GM12872 (cell line): ENCODE measurements at regions not wholly inside any gene's neighbourhood (a gene's known extent, or its start where the extent isn't known, plus 50 kb on each side); places are given as distances from the start of the nearest gene placed in this dataset.

ENCODE experiments used
- TF ChIP-seq, protein P1 (sequence below): IDR thresholded peaks from 3 replicates; pipeline ENCODE4 v1.5.1; 2011; ENCODE audit warnings: low read depth, mild to moderate bottlenecking, low read length, moderate library complexity; ENCODE audit not compliant: insufficient read depth

DNA sequence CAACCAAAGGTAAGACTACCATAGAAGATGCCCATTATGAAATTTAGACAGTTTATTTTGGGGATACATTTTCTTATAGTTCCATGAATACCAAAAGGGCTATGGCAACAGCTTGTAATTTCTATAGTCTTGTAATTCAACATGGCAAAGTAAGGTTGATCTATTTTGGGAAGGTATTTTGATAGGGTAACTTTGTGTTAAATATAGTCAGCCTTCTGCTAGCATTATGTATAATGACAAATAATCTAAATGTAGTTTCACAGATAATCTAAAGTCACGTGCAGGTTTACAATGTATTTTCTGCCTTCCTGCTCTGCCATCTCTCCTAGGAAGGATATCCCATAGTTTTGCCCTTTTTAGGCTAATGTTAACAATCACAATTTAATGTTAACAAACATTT lies 85.9 kb upstream of the DPH5 start:
- TF ChIP-seq, protein P1, sequence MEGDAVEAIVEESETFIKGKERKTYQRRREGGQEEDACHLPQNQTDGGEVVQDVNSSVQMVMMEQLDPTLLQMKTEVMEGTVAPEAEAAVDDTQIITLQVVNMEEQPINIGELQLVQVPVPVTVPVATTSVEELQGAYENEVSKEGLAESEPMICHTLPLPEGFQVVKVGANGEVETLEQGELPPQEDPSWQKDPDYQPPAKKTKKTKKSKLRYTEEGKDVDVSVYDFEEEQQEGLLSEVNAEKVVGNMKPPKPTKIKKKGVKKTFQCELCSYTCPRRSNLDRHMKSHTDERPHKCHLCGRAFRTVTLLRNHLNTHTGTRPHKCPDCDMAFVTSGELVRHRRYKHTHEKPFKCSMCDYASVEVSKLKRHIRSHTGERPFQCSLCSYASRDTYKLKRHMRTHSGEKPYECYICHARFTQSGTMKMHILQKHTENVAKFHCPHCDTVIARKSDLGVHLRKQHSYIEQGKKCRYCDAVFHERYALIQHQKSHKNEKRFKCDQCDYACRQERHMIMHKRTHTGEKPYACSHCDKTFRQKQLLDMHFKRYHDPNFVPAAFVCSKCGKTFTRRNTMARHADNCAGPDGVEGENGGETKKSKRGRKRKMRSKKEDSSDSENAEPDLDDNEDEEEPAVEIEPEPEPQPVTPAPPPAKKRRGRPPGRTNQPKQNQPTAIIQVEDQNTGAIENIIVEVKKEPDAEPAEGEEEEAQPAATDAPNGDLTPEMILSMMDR, result no peak

DNA sequence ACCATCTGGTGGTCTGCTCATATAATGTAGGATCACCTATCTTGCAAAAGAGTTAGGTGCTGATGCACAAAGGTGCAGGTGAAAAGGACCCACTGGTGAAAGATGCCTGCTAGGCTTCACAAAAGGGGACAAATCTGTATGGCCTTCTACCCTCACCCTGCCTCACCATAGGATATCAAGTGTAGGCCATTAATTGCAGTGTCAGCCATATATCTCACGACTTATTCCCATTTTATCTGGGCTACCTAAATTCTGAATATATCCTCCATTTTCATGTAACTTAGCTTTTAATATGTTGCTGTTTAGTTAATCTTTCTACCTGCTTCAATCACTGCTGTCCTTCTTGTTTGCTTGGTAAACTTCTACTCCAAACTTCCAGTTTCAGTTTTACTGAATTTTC lies 84.2 kb upstream of the DPH5 start:
- TF ChIP-seq, protein P1, result no peak

DNA sequence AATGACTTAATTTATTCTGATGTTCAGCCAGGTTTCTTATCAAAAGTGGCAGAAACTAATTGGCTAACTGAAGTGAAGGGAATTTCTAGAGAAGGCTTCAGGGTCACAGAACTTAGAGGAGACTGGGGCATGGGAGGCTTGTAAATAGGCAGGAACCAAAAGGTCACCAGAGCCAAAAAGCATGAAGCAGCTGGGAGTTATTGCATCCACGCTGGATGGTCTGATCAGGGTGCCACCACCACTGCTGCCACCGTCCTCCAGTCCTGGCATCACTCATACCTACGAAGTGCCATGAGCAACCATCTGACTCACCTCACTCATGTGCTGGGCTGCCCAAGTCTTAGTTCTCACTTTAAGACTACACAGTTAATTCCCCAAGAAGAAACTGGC lies 82.5 kb upstream of the DPH5 start:
- TF ChIP-seq, protein P1, result no peak

DNA sequence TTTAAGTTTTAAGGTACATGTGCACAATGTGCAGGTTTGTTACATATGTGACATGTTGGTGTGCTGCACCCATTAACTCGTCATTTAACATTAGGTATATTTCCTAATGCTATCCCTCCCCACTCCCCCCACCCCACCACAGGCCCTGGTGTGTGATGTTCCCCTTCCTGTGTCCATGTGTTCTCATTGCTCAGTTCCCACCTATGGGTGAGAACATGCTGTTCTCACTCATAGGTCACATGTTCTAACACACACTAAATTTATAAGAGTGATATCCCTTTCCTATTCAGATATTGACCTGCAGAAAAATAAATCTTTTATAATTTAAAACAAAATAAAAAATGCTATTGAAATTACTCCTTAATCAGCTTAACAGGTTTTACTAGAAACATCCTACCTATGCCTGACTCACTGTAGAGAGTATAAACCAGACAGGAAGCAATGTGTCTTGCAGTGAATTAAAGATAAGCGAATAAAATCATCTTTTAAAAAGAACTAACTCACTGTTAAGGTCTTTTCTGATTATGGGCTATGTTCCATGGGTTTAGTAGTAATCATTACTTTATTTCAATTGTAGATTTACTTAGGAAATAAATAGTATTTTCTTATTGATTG lies 82.0 kb upstream of the DPH5 start:
- TF ChIP-seq, protein P1, result no peak

DNA sequence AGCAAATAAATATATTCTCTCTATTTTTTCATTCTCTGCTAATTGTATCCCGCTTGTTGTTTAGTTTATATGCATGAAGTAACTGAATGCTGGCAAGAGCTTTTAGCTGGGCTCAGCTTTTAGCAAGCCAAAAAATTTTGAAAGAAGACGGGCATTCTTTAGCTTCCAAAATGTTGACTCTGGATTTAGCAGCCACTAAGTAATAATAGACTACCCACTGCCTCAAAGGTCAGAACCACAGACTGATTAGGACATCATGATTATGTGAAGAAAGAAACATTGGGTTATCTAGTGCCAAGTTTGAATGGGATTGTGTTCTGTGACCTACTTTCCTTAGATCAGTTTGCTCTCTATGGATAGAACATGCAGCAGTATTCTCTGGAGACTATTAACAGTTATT lies 80.3 kb upstream of the DPH5 start:
- TF ChIP-seq, protein P1, result no peak

DNA sequence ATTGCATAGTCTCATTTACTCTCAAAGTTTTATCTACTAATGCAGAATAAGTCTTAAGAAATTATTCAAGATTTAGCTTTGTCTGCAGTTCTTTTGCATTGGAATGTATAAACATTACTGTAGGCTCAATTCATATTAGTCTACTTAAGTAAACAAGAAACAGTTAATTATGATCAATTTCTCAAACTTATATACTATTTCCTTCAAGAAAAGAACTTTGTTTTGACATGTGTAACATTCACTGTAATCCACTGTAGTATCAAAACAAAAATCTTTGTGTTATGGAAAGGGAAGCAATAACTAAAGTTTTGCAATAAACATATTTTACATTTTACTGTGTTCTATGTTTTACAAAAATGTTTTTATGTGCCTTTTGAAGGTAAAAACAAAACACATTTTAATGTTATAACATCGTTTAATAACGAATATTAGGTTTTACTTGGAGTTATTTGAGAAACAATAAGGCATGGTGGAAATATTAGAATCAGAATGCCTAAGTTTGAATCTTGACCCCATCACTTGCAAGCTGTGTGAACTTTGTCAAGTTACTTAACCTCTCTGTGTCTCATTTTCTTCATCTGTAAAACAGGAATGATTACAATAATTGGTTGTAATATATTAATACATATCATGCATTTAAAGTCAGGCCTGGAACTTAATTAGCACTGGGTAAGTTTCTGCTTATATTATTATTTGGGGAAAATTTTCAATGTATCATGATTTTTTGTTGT lies 77.0 kb upstream of the DPH5 start:
- TF ChIP-seq, protein P1, result no peak

DNA sequence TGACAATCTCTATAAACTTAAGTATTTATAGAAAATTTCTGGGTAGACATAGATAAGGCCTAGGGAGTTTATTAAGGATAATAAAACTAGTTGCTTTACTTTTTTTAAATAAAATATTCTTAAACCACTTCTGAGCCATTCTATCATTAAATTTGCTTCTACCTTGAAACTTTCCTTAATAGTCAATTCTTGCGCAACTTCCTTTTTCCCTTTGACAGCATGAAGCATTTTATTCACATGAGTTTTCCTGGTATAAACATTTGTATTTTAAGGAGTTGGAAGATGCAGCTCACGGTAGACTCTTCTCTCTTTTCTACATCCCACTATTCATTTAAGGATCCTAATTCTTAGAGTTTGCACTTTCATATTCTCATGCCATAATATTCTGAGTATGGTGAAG lies 75.8 kb upstream of the DPH5 start:
- TF ChIP-seq, protein P1, result no peak
